ENCODE measurements at regions not wholly inside any gene's neighbourhood (a gene's known extent, or its start where the extent isn't known, plus 50 kb on each side); places are given as distances from the start of the nearest gene placed in this dataset.

DNA sequence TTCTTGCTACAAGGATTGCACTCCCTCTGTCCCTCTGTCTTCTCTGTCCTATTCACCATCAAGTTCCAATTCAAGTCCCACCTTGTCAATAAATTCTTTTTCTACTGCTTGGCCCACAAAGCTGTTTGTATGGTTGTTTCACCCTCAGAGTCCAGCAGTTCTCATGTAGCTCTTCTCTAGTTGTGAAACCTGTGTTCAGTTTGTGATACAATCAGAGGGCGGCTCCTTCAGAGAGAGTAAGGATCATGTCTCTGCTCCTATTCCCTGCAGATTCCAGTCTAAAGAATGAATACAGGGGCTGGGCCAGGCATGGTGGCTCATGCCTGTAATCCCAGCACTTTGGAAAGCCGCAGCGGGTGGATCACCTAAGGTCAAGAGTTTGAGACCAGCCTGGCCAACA is 126.6 kb upstream of the BET1 start:
- TF ChIP-seq, protein P1, sequence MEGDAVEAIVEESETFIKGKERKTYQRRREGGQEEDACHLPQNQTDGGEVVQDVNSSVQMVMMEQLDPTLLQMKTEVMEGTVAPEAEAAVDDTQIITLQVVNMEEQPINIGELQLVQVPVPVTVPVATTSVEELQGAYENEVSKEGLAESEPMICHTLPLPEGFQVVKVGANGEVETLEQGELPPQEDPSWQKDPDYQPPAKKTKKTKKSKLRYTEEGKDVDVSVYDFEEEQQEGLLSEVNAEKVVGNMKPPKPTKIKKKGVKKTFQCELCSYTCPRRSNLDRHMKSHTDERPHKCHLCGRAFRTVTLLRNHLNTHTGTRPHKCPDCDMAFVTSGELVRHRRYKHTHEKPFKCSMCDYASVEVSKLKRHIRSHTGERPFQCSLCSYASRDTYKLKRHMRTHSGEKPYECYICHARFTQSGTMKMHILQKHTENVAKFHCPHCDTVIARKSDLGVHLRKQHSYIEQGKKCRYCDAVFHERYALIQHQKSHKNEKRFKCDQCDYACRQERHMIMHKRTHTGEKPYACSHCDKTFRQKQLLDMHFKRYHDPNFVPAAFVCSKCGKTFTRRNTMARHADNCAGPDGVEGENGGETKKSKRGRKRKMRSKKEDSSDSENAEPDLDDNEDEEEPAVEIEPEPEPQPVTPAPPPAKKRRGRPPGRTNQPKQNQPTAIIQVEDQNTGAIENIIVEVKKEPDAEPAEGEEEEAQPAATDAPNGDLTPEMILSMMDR (IDR thresholded peaks at IDR 0.05; ENCODE audit: insufficient read depth, low read length) = no peak
- TF ChIP-seq POLR2AphosphoS5 (IDR thresholded peaks at IDR 0.05; ENCODE audit: low read depth) = no peak
- TF ChIP-seq, protein P2, sequence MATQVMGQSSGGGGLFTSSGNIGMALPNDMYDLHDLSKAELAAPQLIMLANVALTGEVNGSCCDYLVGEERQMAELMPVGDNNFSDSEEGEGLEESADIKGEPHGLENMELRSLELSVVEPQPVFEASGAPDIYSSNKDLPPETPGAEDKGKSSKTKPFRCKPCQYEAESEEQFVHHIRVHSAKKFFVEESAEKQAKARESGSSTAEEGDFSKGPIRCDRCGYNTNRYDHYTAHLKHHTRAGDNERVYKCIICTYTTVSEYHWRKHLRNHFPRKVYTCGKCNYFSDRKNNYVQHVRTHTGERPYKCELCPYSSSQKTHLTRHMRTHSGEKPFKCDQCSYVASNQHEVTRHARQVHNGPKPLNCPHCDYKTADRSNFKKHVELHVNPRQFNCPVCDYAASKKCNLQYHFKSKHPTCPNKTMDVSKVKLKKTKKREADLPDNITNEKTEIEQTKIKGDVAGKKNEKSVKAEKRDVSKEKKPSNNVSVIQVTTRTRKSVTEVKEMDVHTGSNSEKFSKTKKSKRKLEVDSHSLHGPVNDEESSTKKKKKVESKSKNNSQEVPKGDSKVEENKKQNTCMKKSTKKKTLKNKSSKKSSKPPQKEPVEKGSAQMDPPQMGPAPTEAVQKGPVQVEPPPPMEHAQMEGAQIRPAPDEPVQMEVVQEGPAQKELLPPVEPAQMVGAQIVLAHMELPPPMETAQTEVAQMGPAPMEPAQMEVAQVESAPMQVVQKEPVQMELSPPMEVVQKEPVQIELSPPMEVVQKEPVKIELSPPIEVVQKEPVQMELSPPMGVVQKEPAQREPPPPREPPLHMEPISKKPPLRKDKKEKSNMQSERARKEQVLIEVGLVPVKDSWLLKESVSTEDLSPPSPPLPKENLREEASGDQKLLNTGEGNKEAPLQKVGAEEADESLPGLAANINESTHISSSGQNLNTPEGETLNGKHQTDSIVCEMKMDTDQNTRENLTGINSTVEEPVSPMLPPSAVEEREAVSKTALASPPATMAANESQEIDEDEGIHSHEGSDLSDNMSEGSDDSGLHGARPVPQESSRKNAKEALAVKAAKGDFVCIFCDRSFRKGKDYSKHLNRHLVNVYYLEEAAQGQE (IDR thresholded peaks at IDR 0.05; ENCODE audit: insufficient replicate concordance, low read depth) = no peak
